K562 (cell line): ENCODE measurements at regions not wholly inside any gene's neighbourhood (a gene's known extent, or its start where the extent isn't known, plus 50 kb on each side); places are given as distances from the start of the nearest gene placed in this dataset.

Experiments
- BACH1 ChIP-seq: fragments of 200-800 bp; sonication (Bioruptor generic); IDR thresholded peaks from 2 replicates; pipeline ENCODE4 v1.6.1; 2016; ENCODE audit warnings: missing genetic modification characterization, missing compliant biosample characterization
- CHD4 ChIP-seq: fragments of 200-600 bp; sonication (generic); IDR thresholded peaks from 3 replicates; pipeline ENCODE4 v1.6.1; 2012; ENCODE audit warnings: low read depth, mild to moderate bottlenecking, mixed read lengths, low read length, inconsistent platforms; ENCODE audit not compliant: insufficient read depth, insufficient replicate concordance, poor library complexity, severe bottlenecking
- SIN3A ChIP-seq, 2 experiments: fragments of 150-350 bp in 1 of 2; IDR thresholded peaks; 2 replicates each; pipeline ENCODE4 v1.6.1; 2011 to 2016; ENCODE audit warnings: borderline replicate concordance in 2 of 2, low read depth in 2 of 2, low read length in 2 of 2, mild to moderate bottlenecking in 2 of 2, moderate library complexity in 2 of 2; ENCODE audit not compliant: control insufficient read depth in 1 of 2
- SRF ChIP-seq, 2 experiments: fragments of 250-450, 450-650 bp in 1 of 2; sonication (Bioruptor Pico) in 1 of 2; sonication (generic) in 1 of 2; formaldehyde crosslinking; IDR thresholded peaks; 2 replicates each; pipeline versions ENCODE4 v1.5.0 to v1.5.1; 2020 to 2022; ENCODE audit warnings: mild to moderate bottlenecking in 1 of 2, missing genetic modification reagents in 1 of 2
- TRIM28 ChIP-seq: fragments of 450-650 bp; IDR thresholded peaks from 2 replicates; pipeline ENCODE4 v1.6.1; 2017
- XRCC4 ChIP-seq: IDR thresholded peaks from one replicate; pipeline ENCODE4 v1.6.1; 2011; ENCODE audit not compliant: insufficient read depth, insufficient read length; ENCODE audit errors: extremely low read depth
- ZBTB17 ChIP-seq: fragments of 450-650 bp; formaldehyde crosslinking; IDR thresholded peaks from 2 replicates; pipeline ENCODE4 v1.4.0; 2020; ENCODE audit warnings: mild to moderate bottlenecking
- ZBTB7A ChIP-seq: IDR thresholded peaks from 2 replicates; pipeline ENCODE4 v1.6.1; 2011; ENCODE audit warnings: low read depth, mild to moderate bottlenecking, low read length, moderate library complexity, borderline replicate concordance; ENCODE audit not compliant: control insufficient read depth
- TF ChIP-seq, protein P1 (sequence below): fragments of 450-650 bp; IDR thresholded peaks from 2 replicates; pipeline ENCODE4 v1.6.1; 2016
- TF ChIP-seq, protein P2 (sequence below), 3 experiments: IDR thresholded peaks in 2 of 3; conservative IDR thresholded peaks in 1 of 3; 2 replicates each; pipeline ENCODE4 v1.5.1; 2011 to 2012; ENCODE audit warnings: low read length in 3 of 3, mild to moderate bottlenecking in 3 of 3, control low read depth in 2 of 3, improper control_type of control experiment in 1 of 3, inconsistent platforms in 1 of 3, low read depth in 1 of 3, mixed read lengths in 1 of 3, moderate library complexity in 1 of 3; ENCODE audit not compliant: insufficient read depth in 2 of 3

DNA sequence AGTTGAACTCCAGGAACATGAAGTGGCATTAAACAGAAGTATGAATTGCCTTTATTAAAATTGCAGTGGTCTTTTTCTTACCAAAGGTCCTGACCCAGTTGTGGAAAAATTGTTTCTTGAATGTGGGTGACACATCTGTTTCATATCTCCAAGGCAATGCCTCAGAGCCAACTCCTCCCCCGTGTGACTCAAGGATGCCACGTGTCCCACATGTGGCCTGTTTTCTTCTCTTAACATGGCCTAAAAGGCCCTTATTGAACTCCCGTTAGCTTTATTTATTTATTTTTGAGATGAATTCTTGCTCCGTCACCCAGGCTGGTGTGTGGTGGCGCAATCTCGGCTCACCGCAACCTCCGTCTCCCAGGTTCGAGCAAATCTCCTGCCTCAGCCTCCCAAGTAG, 128.4 kb upstream of the ESR1 start:
- no peak for TF ChIP-seq BACH1 (tag)
- no peak for TF ChIP-seq SIN3A (IDR thresholded peaks at IDR 0.05; ENCODE audit: borderline replicate concordance in 2 of 2, control insufficient read depth in 1 of 2, low read depth in 2 of 2, low read length in 2 of 2)
- TF ChIP-seq ZBTB7A = no peak
- TF ChIP-seq SRF (CRISPR knock-in tag; IDR thresholded peaks at IDR 0.05) = no peak
- TF ChIP-seq, protein P1, sequence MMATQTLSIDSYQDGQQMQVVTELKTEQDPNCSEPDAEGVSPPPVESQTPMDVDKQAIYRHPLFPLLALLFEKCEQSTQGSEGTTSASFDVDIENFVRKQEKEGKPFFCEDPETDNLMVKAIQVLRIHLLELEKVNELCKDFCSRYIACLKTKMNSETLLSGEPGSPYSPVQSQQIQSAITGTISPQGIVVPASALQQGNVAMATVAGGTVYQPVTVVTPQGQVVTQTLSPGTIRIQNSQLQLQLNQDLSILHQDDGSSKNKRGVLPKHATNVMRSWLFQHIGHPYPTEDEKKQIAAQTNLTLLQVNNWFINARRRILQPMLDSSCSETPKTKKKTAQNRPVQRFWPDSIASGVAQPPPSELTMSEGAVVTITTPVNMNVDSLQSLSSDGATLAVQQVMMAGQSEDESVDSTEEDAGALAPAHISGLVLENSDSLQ = no peak
- no peak for TF ChIP-seq CHD4
- TF ChIP-seq, protein P2, sequence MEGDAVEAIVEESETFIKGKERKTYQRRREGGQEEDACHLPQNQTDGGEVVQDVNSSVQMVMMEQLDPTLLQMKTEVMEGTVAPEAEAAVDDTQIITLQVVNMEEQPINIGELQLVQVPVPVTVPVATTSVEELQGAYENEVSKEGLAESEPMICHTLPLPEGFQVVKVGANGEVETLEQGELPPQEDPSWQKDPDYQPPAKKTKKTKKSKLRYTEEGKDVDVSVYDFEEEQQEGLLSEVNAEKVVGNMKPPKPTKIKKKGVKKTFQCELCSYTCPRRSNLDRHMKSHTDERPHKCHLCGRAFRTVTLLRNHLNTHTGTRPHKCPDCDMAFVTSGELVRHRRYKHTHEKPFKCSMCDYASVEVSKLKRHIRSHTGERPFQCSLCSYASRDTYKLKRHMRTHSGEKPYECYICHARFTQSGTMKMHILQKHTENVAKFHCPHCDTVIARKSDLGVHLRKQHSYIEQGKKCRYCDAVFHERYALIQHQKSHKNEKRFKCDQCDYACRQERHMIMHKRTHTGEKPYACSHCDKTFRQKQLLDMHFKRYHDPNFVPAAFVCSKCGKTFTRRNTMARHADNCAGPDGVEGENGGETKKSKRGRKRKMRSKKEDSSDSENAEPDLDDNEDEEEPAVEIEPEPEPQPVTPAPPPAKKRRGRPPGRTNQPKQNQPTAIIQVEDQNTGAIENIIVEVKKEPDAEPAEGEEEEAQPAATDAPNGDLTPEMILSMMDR (IDR thresholded peaks at IDR 0.05 in 2 of 3, conservative IDR thresholded peaks at IDR 0.05 in 1 of 3; ENCODE audit: insufficient read depth in 2 of 3, low read depth in 1 of 3, low read length in 3 of 3) = no peak
- no peak for TF ChIP-seq TRIM28
- TF ChIP-seq XRCC4 = no peak
- no peak for TF ChIP-seq ZBTB17 (CRISPR knock-in tag)
